ACHN (cell line): ENCODE measurements at regions not wholly inside any gene's neighbourhood (a gene's known extent, or its start where the extent isn't known, plus 50 kb on each side); places are given as distances from the start of the nearest gene placed in this dataset.
"Not testable (repeated sequence)": the region's sequence is repeated elsewhere in the genome, so short reads cannot be mapped to it uniquely, and the experiment has no call there.

ENCODE experiments used
- DNase-seq: peaks from one replicate; pipeline ENCODE4 v3.0.0-alpha.2; 2015
- in situ Hi-C: cut with HindIII; loops from 2 replicates; pipeline ENCODE4 v1.10.0; 2017; ENCODE audit warnings: low sequenced_read_pairs, low pct_ligation_motif_present, low pct_unique_long_range_greater_than_20kb

- peak; percentile 79 for DNase-seq
- in situ Hi-C loops, result no loop called here
Observed at GRCh38 chr16:86882586-86883280, 304.4 kb downstream of the FOXL1 start.

GRCh38 chr16:86883583-86884389 is 305.4 kb downstream of the FOXL1 start:
- DNase-seq, result no peak
- in situ Hi-C loops, result no loop called here

GRCh38 chr16:86884390-86884650 is 306.0 kb downstream of the FOXL1 start:
- peak; percentile 85 for DNase-seq
- in situ Hi-C loops, result no loop called here

- no peak for DNase-seq
- in situ Hi-C loops, result no loop called here
Observed at GRCh38 chr16:86885139-86885538, 306.8 kb downstream of the FOXL1 start.

- DNase-seq, result peak; percentile 14
Observed at GRCh38 chr16:86886651-86887050, 308.3 kb downstream of the FOXL1 start.

GRCh38 chr16:86887416-86887815 is 309.1 kb downstream of the FOXL1 start:
- in situ Hi-C loops, result no loop called here

More at GRCh38 chr16:86886651-86887050, 308.3 kb downstream of the FOXL1 start:
- in situ Hi-C loops, result no loop called here

GRCh38 chr16:86888231-86889053 is 310.1 kb downstream of the FOXL1 start:
- DNase-seq, result no peak
- in situ Hi-C loops, result no loop called here

More at GRCh38 chr16:86887416-86887815, 309.1 kb downstream of the FOXL1 start:
- no peak for DNase-seq

- in situ Hi-C loops, DNase-seq: not testable (repeated sequence)
Observed at GRCh38 chr16:86889054-86889366, 310.7 kb downstream of the FOXL1 start.

GRCh38 chr16:86889974-86890373 is 311.6 kb downstream of the FOXL1 start:
- in situ Hi-C loops, result no loop called here
- DNase-seq, result no peak

- in situ Hi-C loops, result no loop called here
Observed at GRCh38 chr16:86891121-86891520, 312.8 kb downstream of the FOXL1 start.

GRCh38 chr16:86891631-86892030 is 313.3 kb downstream of the FOXL1 start:
- no peak for DNase-seq
- in situ Hi-C loops, result no loop called here

More at GRCh38 chr16:86891121-86891520, 312.8 kb downstream of the FOXL1 start:
- DNase-seq, result no peak

GRCh38 chr16:86892509-86892908 is 314.2 kb downstream of the FOXL1 start:
- DNase-seq, result no peak

GRCh38 chr16:86893506-86893905 is 315.2 kb downstream of the FOXL1 start:
- DNase-seq, result no peak
- in situ Hi-C loops, result no loop called here

More at GRCh38 chr16:86892509-86892908, 314.2 kb downstream of the FOXL1 start:
- in situ Hi-C loops, result no loop called here

- DNase-seq, result no peak
- in situ Hi-C loops, result no loop called here
Observed at GRCh38 chr16:86894029-86894567, 315.7 kb downstream of the FOXL1 start.

GRCh38 chr16:86894925-86895324 is 316.6 kb downstream of the FOXL1 start:
- DNase-seq, result no peak
- in situ Hi-C loops, result no loop called here

- in situ Hi-C loops, result no loop called here
- DNase-seq, result no peak
Observed at GRCh38 chr16:86895606-86896005, 317.3 kb downstream of the FOXL1 start.

GRCh38 chr16:86896976-86897375 is 318.6 kb downstream of the FOXL1 start:
- in situ Hi-C loops, result no loop called here
- DNase-seq, result no peak

- no peak for DNase-seq
- in situ Hi-C loops, result no loop called here
Observed at GRCh38 chr16:86897486-86897885, 319.1 kb downstream of the FOXL1 start.

- in situ Hi-C loops, result no loop called here
Observed at GRCh38 chr16:86898386-86898785, 320.0 kb downstream of the FOXL1 start.

More at GRCh38 chr16:86898386-86898785, 320.0 kb downstream of the FOXL1 start:
- no peak for DNase-seq
